ENCODE measurements at regions not wholly inside any gene's neighbourhood (a gene's known extent, or its start where the extent isn't known, plus 50 kb on each side); places are given as distances from the start of the nearest gene placed in this dataset.

GRCh38 chr7:69504733-69505420 lies 93.4 kb upstream of the AUTS2 start:
- no peak for DNase-seq (ENCODE audit: low spot score)
- TF ChIP-seq SP1 (IDR thresholded peaks at IDR 0.05) (no peak), TAF1 (conservative IDR thresholded peaks at IDR 0.05) (no peak), ATF3 (IDR thresholded peaks at IDR 0.05) (no peak), YY1 (IDR thresholded peaks at IDR 0.05) (no peak), JUND (IDR thresholded peaks at IDR 0.05) (no peak), HNF4G (IDR thresholded peaks at IDR 0.05) (no peak), RAD21 (IDR thresholded peaks at IDR 0.05) (no peak), FOXA2 (IDR thresholded peaks at IDR 0.05) (no peak), REST (IDR thresholded peaks at IDR 0.05) (no peak), CTCF (IDR thresholded peaks at IDR 0.05; ENCODE audit: low read depth, low read length, missing input control) (no peak), NR2F2 (IDR thresholded peaks at IDR 0.05) (no peak), FOXA1 (IDR thresholded peaks at IDR 0.05) (no peak), EGR1 (IDR thresholded peaks at IDR 0.05; ENCODE audit: low read depth in 2 of 2) (no peak), GABPA (IDR thresholded peaks at IDR 0.05 in 1 of 2, conservative IDR thresholded peaks at IDR 0.05 in 1 of 2) (no peak), RXRA (IDR thresholded peaks at IDR 0.05) (no peak), HNF4A (conservative IDR thresholded peaks at IDR 0.05) (no peak)
- TF ChIP-seq, protein P1, sequence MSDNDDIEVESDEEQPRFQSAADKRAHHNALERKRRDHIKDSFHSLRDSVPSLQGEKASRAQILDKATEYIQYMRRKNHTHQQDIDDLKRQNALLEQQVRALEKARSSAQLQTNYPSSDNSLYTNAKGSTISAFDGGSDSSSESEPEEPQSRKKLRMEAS (IDR thresholded peaks at IDR 0.05): no peak
- TF ChIP-seq, protein P2, sequence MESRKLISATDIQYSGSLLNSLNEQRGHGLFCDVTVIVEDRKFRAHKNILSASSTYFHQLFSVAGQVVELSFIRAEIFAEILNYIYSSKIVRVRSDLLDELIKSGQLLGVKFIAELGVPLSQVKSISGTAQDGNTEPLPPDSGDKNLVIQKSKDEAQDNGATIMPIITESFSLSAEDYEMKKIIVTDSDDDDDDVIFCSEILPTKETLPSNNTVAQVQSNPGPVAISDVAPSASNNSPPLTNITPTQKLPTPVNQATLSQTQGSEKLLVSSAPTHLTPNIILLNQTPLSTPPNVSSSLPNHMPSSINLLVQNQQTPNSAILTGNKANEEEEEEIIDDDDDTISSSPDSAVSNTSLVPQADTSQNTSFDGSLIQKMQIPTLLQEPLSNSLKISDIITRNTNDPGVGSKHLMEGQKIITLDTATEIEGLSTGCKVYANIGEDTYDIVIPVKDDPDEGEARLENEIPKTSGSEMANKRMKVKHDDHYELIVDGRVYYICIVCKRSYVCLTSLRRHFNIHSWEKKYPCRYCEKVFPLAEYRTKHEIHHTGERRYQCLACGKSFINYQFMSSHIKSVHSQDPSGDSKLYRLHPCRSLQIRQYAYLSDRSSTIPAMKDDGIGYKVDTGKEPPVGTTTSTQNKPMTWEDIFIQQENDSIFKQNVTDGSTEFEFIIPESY (IDR thresholded peaks at IDR 0.05): no peak
- no peaks in the 10 kb centered on the region for H3K9me3 ChIP-seq (ENCODE audit: control insufficient read depth in 4 of 4, low read length in 3 of 4)
- H3K36me3 ChIP-seq (ENCODE audit: control insufficient read depth in 4 of 4, insufficient read depth in 3 of 4, low read depth in 1 of 4, low read length in 3 of 4): no peaks in the 10 kb centered on the region
- H3K27me3 ChIP-seq (ENCODE audit: control insufficient read depth in 4 of 4, insufficient read depth in 4 of 4, low read length in 3 of 4): no peaks in the 10 kb centered on the region
- no peak overlapping the region for H3K4me3 ChIP-seq (ENCODE audit: low read depth in 1 of 3, low read length in 3 of 3)
- no peak overlapping the region for H3K27ac ChIP-seq (ENCODE audit: low read depth in 1 of 2, low read length in 2 of 2)
- no peaks in the 10 kb centered on the region for H3K4me1 ChIP-seq (ENCODE audit: control insufficient read depth in 4 of 4, insufficient read depth in 4 of 4, low read length in 3 of 4)
- H3K9ac ChIP-seq (ENCODE audit: low read depth in 1 of 2, low read length in 2 of 2): no peak overlapping the region
- WGBS: 73% methylated on average over 8 of the region's 8 CpGs
